ENCODE measurements at regions not wholly inside any gene's neighbourhood (a gene's known extent, or its start where the extent isn't known, plus 50 kb on each side); places are given as distances from the start of the nearest gene placed in this dataset.

DNA sequence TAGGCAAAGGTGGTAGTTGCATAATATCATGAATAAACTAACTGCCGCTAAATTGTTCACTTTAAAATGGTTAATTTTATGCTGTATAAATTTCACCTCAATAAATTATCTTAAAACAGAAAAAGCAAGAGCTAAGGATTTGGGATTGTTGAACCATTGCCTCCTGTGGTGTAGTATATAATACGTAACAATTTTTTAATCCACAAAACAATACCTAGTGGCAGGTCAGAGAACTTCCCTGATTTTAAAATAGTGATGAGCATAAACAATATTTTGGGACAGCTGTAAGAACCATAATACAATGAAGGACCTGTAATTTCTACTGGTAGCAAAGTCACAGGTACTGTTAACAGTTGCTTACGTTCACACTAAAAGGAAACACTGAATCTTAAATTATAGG is 161.9 kb upstream of the PRNP start:
- TF ChIP-seq CTCF (IDR thresholded peaks at IDR 0.05) (no peak), POLR2A (IDR thresholded peaks at IDR 0.05) (no peak)

Measured in lower leg skin (tissue), 3 donors.